ENCODE measurements at regions not wholly inside any gene's neighbourhood (a gene's known extent, or its start where the extent isn't known, plus 50 kb on each side); places are given as distances from the start of the nearest gene placed in this dataset.

DNA sequence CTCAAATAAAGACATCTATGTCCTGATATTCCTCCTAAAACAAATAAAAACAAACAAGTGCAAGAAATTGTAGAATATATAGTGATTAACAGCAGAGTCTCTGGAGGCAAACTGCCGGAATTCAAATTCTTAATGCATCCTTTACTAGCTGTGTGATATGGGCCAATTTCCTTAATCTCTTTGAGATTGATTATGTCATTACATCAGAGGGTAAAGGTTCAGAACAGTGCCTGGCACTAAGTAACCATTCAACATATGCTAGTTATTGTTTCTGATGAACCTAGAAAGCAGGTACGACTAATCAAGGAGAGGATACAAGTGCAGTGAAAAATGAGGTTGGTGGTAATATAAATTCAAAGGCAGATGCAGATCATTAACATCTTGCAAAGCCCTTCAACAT lies 81.1 kb upstream of the ADAMTS19 start:
- no peak overlapping the region for H3K4me3 Mint-ChIP-seq (ENCODE audit: unreplicated experiment)
- no peaks in the 10 kb centered on the region for H3K36me3 Mint-ChIP-seq (ENCODE audit: unreplicated experiment)
- H3K27me3 Mint-ChIP-seq (ENCODE audit: unreplicated experiment): peaks cover 7% of the 10 kb centered on the region
- DNase-seq (ENCODE audit: extremely low spot score, unreplicated experiment): no peak
- no peak for TF ChIP-seq CTCF (IDR thresholded peaks at IDR 0.05)
- H3K27ac Mint-ChIP-seq (ENCODE audit: unreplicated experiment): no peak overlapping the region
- no peaks in the 10 kb centered on the region for H3K4me1 Mint-ChIP-seq (ENCODE audit: unreplicated experiment)
- H3K9me3 Mint-ChIP-seq (ENCODE audit: unreplicated experiment): no peaks in the 10 kb centered on the region

DNA sequence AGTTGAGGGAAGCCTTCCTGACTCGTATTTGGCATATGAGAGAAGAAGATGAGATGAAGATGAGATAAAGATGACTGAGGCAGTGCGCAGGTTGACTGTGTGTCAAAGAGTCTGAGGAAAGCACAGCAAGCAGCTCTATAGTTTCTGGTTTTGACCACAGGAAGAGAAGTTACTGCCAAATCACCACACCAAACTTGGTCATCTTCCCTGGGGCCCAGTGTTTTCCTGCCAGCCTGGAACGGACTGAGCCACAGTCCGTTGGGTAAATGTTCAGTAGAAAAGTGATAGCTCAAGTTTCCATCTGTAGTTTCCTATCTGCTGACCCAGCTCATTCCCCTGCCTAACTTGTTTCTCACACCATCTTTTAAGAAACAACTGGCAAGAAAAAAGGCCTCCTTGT lies 80.7 kb upstream of the ADAMTS19 start:
- Mint-ChIP-seq H3K27ac (ENCODE audit: unreplicated experiment) (no peak overlapping the region), H3K27me3 (ENCODE audit: unreplicated experiment) (peaks cover 7% of the 10 kb centered on the region), H3K4me1 (ENCODE audit: unreplicated experiment) (no peaks in the 10 kb centered on the region), H3K36me3 (ENCODE audit: unreplicated experiment) (no peaks in the 10 kb centered on the region), H3K9me3 (ENCODE audit: unreplicated experiment) (no peaks in the 10 kb centered on the region), H3K4me3 (ENCODE audit: unreplicated experiment) (no peak overlapping the region)
- TF ChIP-seq CTCF (IDR thresholded peaks at IDR 0.05): no peak
- DNase-seq (ENCODE audit: extremely low spot score, unreplicated experiment): no peak

- Mint-ChIP-seq H3K36me3 (ENCODE audit: unreplicated experiment) (no peaks in the 10 kb centered on the region), H3K4me1 (ENCODE audit: unreplicated experiment) (no peaks in the 10 kb centered on the region), H3K9me3 (ENCODE audit: unreplicated experiment) (no peaks in the 10 kb centered on the region), H3K27me3 (ENCODE audit: unreplicated experiment) (peaks cover 4% of the 10 kb centered on the region), H3K4me3 (ENCODE audit: unreplicated experiment) (no peak overlapping the region), H3K27ac (ENCODE audit: unreplicated experiment) (no peak overlapping the region)
- DNase-seq (ENCODE audit: extremely low spot score, unreplicated experiment): no peak
- TF ChIP-seq CTCF (IDR thresholded peaks at IDR 0.05): no peak
These were observed 77.0 kb upstream of the ADAMTS19 start for GRCh38 chr5:129382921-129383672.

- no peaks in the 10 kb centered on the region for H3K9me3 Mint-ChIP-seq (ENCODE audit: unreplicated experiment)
- H3K36me3 Mint-ChIP-seq (ENCODE audit: unreplicated experiment): no peaks in the 10 kb centered on the region
- H3K27ac Mint-ChIP-seq (ENCODE audit: unreplicated experiment): no peak overlapping the region
- no peak for DNase-seq (ENCODE audit: extremely low spot score, unreplicated experiment)
- no peaks in the 10 kb centered on the region for H3K4me1 Mint-ChIP-seq (ENCODE audit: unreplicated experiment)
- TF ChIP-seq CTCF (IDR thresholded peaks at IDR 0.05): no peak
- H3K4me3 Mint-ChIP-seq (ENCODE audit: unreplicated experiment): no peak overlapping the region
- peaks cover 4% of the 10 kb centered on the region for H3K27me3 Mint-ChIP-seq (ENCODE audit: unreplicated experiment)
These were observed 75.9 kb upstream of the ADAMTS19 start for GRCh38 chr5:129384193-129384592.

GRCh38 chr5:129384736-129385135 lies 75.4 kb upstream of the ADAMTS19 start:
- Mint-ChIP-seq H3K36me3 (ENCODE audit: unreplicated experiment) (no peaks in the 10 kb centered on the region), H3K4me3 (ENCODE audit: unreplicated experiment) (no peak overlapping the region), H3K4me1 (ENCODE audit: unreplicated experiment) (no peaks in the 10 kb centered on the region), H3K27ac (ENCODE audit: unreplicated experiment) (no peak overlapping the region), H3K27me3 (ENCODE audit: unreplicated experiment) (no peaks in the 10 kb centered on the region), H3K9me3 (ENCODE audit: unreplicated experiment) (no peaks in the 10 kb centered on the region)
- TF ChIP-seq CTCF (IDR thresholded peaks at IDR 0.05): no peak
- DNase-seq (ENCODE audit: extremely low spot score, unreplicated experiment): no peak

Measured in osteocyte (in vitro differentiated cells).